ENCODE measurements at regions not wholly inside any gene's neighbourhood (a gene's known extent, or its start where the extent isn't known, plus 50 kb on each side); places are given as distances from the start of the nearest gene placed in this dataset.
A peak's percentile ranks its signal among the peaks of the same experiment; 100 is the strongest.

GRCh38 chr6:30832864-30833263 is 51.5 kb upstream of the DDR1 start:
- Histone ChIP-seq H3K36me3 (ENCODE audit: control insufficient read depth, low read depth, low read length) (no peaks in the 10 kb centered on the region), H3K27ac (ENCODE audit: low read length) (no peak overlapping the region), H3K27me3 (ENCODE audit: control insufficient read depth, insufficient read depth, low read length) (no peaks in the 10 kb centered on the region), H3K4me1 (ENCODE audit: control insufficient read depth, low read depth, low read length) (peaks cover 10% of the 10 kb centered on the region), H3K4me3 (ENCODE audit: low read length) (no peak overlapping the region), H3K9me3 (ENCODE audit: control insufficient read depth, low read depth, low read length) (no peaks in the 10 kb centered on the region), H3K9ac (ENCODE audit: low read length) (no peak overlapping the region)

- H3K9me3 ChIP-seq (ENCODE audit: control insufficient read depth, low read depth, low read length) = no peaks in the 10 kb centered on the region
- H3K36me3 ChIP-seq (ENCODE audit: control insufficient read depth, low read depth, low read length) = no peaks in the 10 kb centered on the region
- no peak overlapping the region for H3K27ac ChIP-seq (ENCODE audit: low read length)
- no peaks in the 10 kb centered on the region for H3K27me3 ChIP-seq (ENCODE audit: control insufficient read depth, insufficient read depth, low read length)
- no peak overlapping the region for H3K9ac ChIP-seq (ENCODE audit: low read length)
- no peak overlapping the region for H3K4me3 ChIP-seq (ENCODE audit: low read length)
- H3K4me1 ChIP-seq (ENCODE audit: control insufficient read depth, low read depth, low read length) = peaks cover 9% of the 10 kb centered on the region
Measured at GRCh38 chr6:30830438-30830837, 53.9 kb upstream of the DDR1 start.

- H3K36me3 ChIP-seq (ENCODE audit: control insufficient read depth, low read depth, low read length) = no peaks in the 10 kb centered on the region
- no peak overlapping the region for H3K9ac ChIP-seq (ENCODE audit: low read length)
- H3K27me3 ChIP-seq (ENCODE audit: control insufficient read depth, insufficient read depth, low read length) = no peaks in the 10 kb centered on the region
- no peak overlapping the region for H3K27ac ChIP-seq (ENCODE audit: low read length)
- H3K4me3 ChIP-seq (ENCODE audit: low read length) = no peak overlapping the region
- peaks cover 9% of the 10 kb centered on the region for H3K4me1 ChIP-seq (ENCODE audit: control insufficient read depth, low read depth, low read length)
- no peaks in the 10 kb centered on the region for H3K9me3 ChIP-seq (ENCODE audit: control insufficient read depth, low read depth, low read length)
Measured at GRCh38 chr6:30829639-30830255, 54.6 kb upstream of the DDR1 start.

- Histone ChIP-seq H3K36me3 (ENCODE audit: control insufficient read depth, low read depth, low read length) (no peaks in the 10 kb centered on the region), H3K9me3 (ENCODE audit: control insufficient read depth, low read depth, low read length) (no peaks in the 10 kb centered on the region), H3K9ac (ENCODE audit: low read length) (no peak overlapping the region), H3K27me3 (ENCODE audit: control insufficient read depth, insufficient read depth, low read length) (no peaks in the 10 kb centered on the region), H3K4me1 (ENCODE audit: control insufficient read depth, low read depth, low read length) (peaks cover 9% of the 10 kb centered on the region), H3K27ac (ENCODE audit: low read length) (no peak overlapping the region), H3K4me3 (ENCODE audit: low read length) (no peak overlapping the region)
Measured at GRCh38 chr6:30829033-30829432, 55.3 kb upstream of the DDR1 start.

GRCh38 chr6:30828027-30828962 is 56.0 kb upstream of the DDR1 start:
- Histone ChIP-seq H3K4me3 (ENCODE audit: low read length) (no peak overlapping the region), H3K27me3 (ENCODE audit: control insufficient read depth, insufficient read depth, low read length) (no peaks in the 10 kb centered on the region), H3K9ac (ENCODE audit: low read length) (peak overlapping the region; percentile 37), H3K36me3 (ENCODE audit: control insufficient read depth, low read depth, low read length) (no peaks in the 10 kb centered on the region), H3K4me1 (ENCODE audit: control insufficient read depth, low read depth, low read length) (peaks cover 9% of the 10 kb centered on the region), H3K27ac (ENCODE audit: low read length) (no peak overlapping the region), H3K9me3 (ENCODE audit: control insufficient read depth, low read depth, low read length) (no peaks in the 10 kb centered on the region)

- Histone ChIP-seq H3K27ac (ENCODE audit: low read length) (no peak overlapping the region), H3K36me3 (ENCODE audit: control insufficient read depth, low read depth, low read length) (no peaks in the 10 kb centered on the region), H3K9me3 (ENCODE audit: control insufficient read depth, low read depth, low read length) (no peaks in the 10 kb centered on the region), H3K4me1 (ENCODE audit: control insufficient read depth, low read depth, low read length) (peaks cover 9% of the 10 kb centered on the region), H3K4me3 (ENCODE audit: low read length) (no peak overlapping the region), H3K27me3 (ENCODE audit: control insufficient read depth, insufficient read depth, low read length) (no peaks in the 10 kb centered on the region), H3K9ac (ENCODE audit: low read length) (no peak overlapping the region)
Measured at GRCh38 chr6:30826961-30827342, 57.4 kb upstream of the DDR1 start.

- Histone ChIP-seq H3K9ac (ENCODE audit: low read length) (no peak overlapping the region), H3K27me3 (ENCODE audit: control insufficient read depth, insufficient read depth, low read length) (no peaks in the 10 kb centered on the region), H3K4me1 (ENCODE audit: control insufficient read depth, low read depth, low read length) (peaks cover 6% of the 10 kb centered on the region), H3K4me3 (ENCODE audit: low read length) (no peak overlapping the region), H3K27ac (ENCODE audit: low read length) (no peak overlapping the region), H3K36me3 (ENCODE audit: control insufficient read depth, low read depth, low read length) (no peaks in the 10 kb centered on the region), H3K9me3 (ENCODE audit: control insufficient read depth, low read depth, low read length) (no peaks in the 10 kb centered on the region)
Measured at GRCh38 chr6:30824698-30825097, 59.6 kb upstream of the DDR1 start.

GRCh38 chr6:30823534-30823865 is 60.8 kb upstream of the DDR1 start:
- Histone ChIP-seq H3K9ac (ENCODE audit: low read length) (no peak overlapping the region), H3K4me1 (ENCODE audit: control insufficient read depth, low read depth, low read length) (peaks cover 6% of the 10 kb centered on the region), H3K27me3 (ENCODE audit: control insufficient read depth, insufficient read depth, low read length) (no peaks in the 10 kb centered on the region), H3K4me3 (ENCODE audit: low read length) (no peak overlapping the region), H3K9me3 (ENCODE audit: control insufficient read depth, low read depth, low read length) (no peaks in the 10 kb centered on the region), H3K27ac (ENCODE audit: low read length) (no peak overlapping the region), H3K36me3 (ENCODE audit: control insufficient read depth, low read depth, low read length) (no peaks in the 10 kb centered on the region)

- no peaks in the 10 kb centered on the region for H3K9me3 ChIP-seq (ENCODE audit: control insufficient read depth, low read depth, low read length)
- H3K4me3 ChIP-seq (ENCODE audit: low read length) = no peak overlapping the region
- H3K27me3 ChIP-seq (ENCODE audit: control insufficient read depth, insufficient read depth, low read length) = no peaks in the 10 kb centered on the region
- no peaks in the 10 kb centered on the region for H3K36me3 ChIP-seq (ENCODE audit: control insufficient read depth, low read depth, low read length)
- H3K4me1 ChIP-seq (ENCODE audit: control insufficient read depth, low read depth, low read length) = no peaks in the 10 kb centered on the region
- H3K27ac ChIP-seq (ENCODE audit: low read length) = no peak overlapping the region
- H3K9ac ChIP-seq (ENCODE audit: low read length) = no peak overlapping the region
Measured at GRCh38 chr6:30821862-30822784, 62.2 kb upstream of the DDR1 start.

GRCh38 chr6:30820193-30820592 is 64.1 kb upstream of the DDR1 start:
- no peaks in the 10 kb centered on the region for H3K36me3 ChIP-seq (ENCODE audit: control insufficient read depth, low read depth, low read length)
- no peaks in the 10 kb centered on the region for H3K27me3 ChIP-seq (ENCODE audit: control insufficient read depth, insufficient read depth, low read length)
- no peak overlapping the region for H3K4me3 ChIP-seq (ENCODE audit: low read length)
- no peaks in the 10 kb centered on the region for H3K9me3 ChIP-seq (ENCODE audit: control insufficient read depth, low read depth, low read length)
- H3K4me1 ChIP-seq (ENCODE audit: control insufficient read depth, low read depth, low read length) = no peaks in the 10 kb centered on the region
- no peak overlapping the region for H3K9ac ChIP-seq (ENCODE audit: low read length)
- H3K27ac ChIP-seq (ENCODE audit: low read length) = no peak overlapping the region

- Histone ChIP-seq H3K27ac (ENCODE audit: low read length) (no peak overlapping the region), H3K9me3 (ENCODE audit: control insufficient read depth, low read depth, low read length) (no peaks in the 10 kb centered on the region), H3K4me3 (ENCODE audit: low read length) (no peak overlapping the region), H3K9ac (ENCODE audit: low read length) (no peak overlapping the region), H3K27me3 (ENCODE audit: control insufficient read depth, insufficient read depth, low read length) (no peaks in the 10 kb centered on the region), H3K4me1 (ENCODE audit: control insufficient read depth, low read depth, low read length) (no peaks in the 10 kb centered on the region), H3K36me3 (ENCODE audit: control insufficient read depth, low read depth, low read length) (no peaks in the 10 kb centered on the region)
Measured at GRCh38 chr6:30819297-30819917, 64.9 kb upstream of the DDR1 start.
